ENCODE measurements at regions not wholly inside any gene's neighbourhood (a gene's known extent, or its start where the extent isn't known, plus 50 kb on each side); places are given as distances from the start of the nearest gene placed in this dataset.

GRCh38 chr12:92030618-92031017 lies 115.0 kb downstream of the BTG1 start:
- H3K27me3 ChIP-seq (ENCODE audit: insufficient read depth, low read length), result no peaks in the 10 kb centered on the region
- no peak overlapping the region for H3K9ac ChIP-seq (ENCODE audit: low read depth, low read length)
- 92% methylated on average over 3 of the region's 3 CpGs for WGBS
- H3K4me3 ChIP-seq (ENCODE audit: low read length), result no peak overlapping the region
- no peaks in the 10 kb centered on the region for H3K9me3 ChIP-seq (ENCODE audit: insufficient read depth, low read depth, low read length)
- H3K4me1 ChIP-seq (ENCODE audit: insufficient read depth, low read length), result peaks cover 10% of the 10 kb centered on the region; the same call in 1 of the 2 replicates
- no peak overlapping the region for H3K27ac ChIP-seq (ENCODE audit: low read depth, low read length)
- H3K36me3 ChIP-seq (ENCODE audit: insufficient read depth, low read length), result no peaks in the 10 kb centered on the region

DNA sequence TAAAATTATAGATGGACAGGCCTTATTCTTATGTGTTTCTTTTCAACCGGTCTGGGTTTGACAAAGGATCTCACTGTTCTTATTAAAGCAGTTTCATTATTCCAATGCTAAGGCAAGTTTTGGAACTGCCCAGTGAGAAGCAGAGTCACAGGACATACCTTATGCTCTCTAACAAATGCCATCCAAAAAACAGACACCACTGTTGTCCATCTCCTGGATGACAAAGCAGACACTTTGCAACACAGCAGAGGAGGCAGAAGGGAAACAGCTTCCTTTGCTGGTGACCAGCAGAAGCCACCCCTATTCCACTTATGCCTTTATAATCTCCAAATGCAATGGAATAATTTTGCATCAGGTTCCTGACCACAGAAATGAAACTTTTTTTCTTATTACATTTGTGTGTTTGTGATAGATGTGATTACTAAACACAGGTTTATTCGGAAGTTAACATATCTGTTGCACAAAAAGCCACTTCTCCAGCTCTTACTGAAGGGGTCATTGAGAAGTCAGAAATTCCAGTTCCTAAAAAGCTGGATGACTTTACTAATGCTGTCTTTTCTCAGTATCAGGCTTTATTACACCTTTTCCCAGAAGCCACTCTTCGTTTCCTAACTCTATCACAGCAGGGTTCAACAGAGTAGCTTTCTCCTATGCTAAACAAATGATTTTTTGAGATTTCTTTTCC lies 115.6 kb downstream of the BTG1 start:
- Histone ChIP-seq H3K9ac (ENCODE audit: low read depth, low read length) (no peak overlapping the region), H3K36me3 (ENCODE audit: insufficient read depth, low read length) (no peaks in the 10 kb centered on the region), H3K27me3 (ENCODE audit: insufficient read depth, low read length) (no peaks in the 10 kb centered on the region), H3K27ac (ENCODE audit: low read depth, low read length) (no peak overlapping the region), H3K9me3 (ENCODE audit: insufficient read depth, low read depth, low read length) (no peaks in the 10 kb centered on the region), H3K4me1 (ENCODE audit: insufficient read depth, low read length) (peaks cover 5% of the 10 kb centered on the region; the same call in 1 of the 2 replicates), H3K4me3 (ENCODE audit: low read length) (no peak overlapping the region)
- WGBS, result 92% methylated on average over 3 of the region's 3 CpGs

GRCh38 chr12:92029136-92029535 lies 116.5 kb downstream of the BTG1 start:
- Histone ChIP-seq H3K36me3 (ENCODE audit: insufficient read depth, low read length) (no peaks in the 10 kb centered on the region), H3K9ac (ENCODE audit: low read depth, low read length) (no peak overlapping the region), H3K4me3 (ENCODE audit: low read length) (no peak overlapping the region), H3K27ac (ENCODE audit: low read depth, low read length) (no peak overlapping the region), H3K4me1 (ENCODE audit: insufficient read depth, low read length) (no peaks in the 10 kb centered on the region), H3K27me3 (ENCODE audit: insufficient read depth, low read length) (no peaks in the 10 kb centered on the region), H3K9me3 (ENCODE audit: insufficient read depth, low read depth, low read length) (no peaks in the 10 kb centered on the region)
- WGBS, result 100% methylated on average over 1 of the region's 2 CpGs

DNA sequence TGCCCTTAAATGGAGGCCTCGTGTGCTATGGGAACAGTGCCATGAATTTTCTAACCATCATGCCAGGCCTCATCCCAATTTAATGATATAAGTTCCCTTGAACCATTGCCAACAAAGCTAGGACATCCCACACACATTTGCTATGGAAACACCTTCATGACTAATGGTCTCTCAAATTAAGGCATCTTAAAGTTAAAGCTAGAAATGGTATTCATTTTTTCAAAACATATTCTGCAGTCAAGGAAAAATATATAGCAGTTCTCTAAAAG lies 117.3 kb downstream of the BTG1 start:
- H3K27ac ChIP-seq (ENCODE audit: low read depth, low read length), result no peak overlapping the region
- H3K27me3 ChIP-seq (ENCODE audit: insufficient read depth, low read length), result no peaks in the 10 kb centered on the region
- H3K9ac ChIP-seq (ENCODE audit: low read depth, low read length), result no peak overlapping the region
- H3K4me1 ChIP-seq (ENCODE audit: insufficient read depth, low read length), result no peaks in the 10 kb centered on the region
- no peaks in the 10 kb centered on the region for H3K36me3 ChIP-seq (ENCODE audit: insufficient read depth, low read length)
- 95% methylated on average over 1 of the region's 1 CpG for WGBS
- no peak overlapping the region for H3K4me3 ChIP-seq (ENCODE audit: low read length)
- no peaks in the 10 kb centered on the region for H3K9me3 ChIP-seq (ENCODE audit: insufficient read depth, low read depth, low read length)

GRCh38 chr12:92027701-92028440 lies 117.8 kb downstream of the BTG1 start:
- 91% methylated on average over 3 of the region's 4 CpGs for WGBS
- H3K9me3 ChIP-seq (ENCODE audit: insufficient read depth, low read depth, low read length), result no peaks in the 10 kb centered on the region
- no peak overlapping the region for H3K4me3 ChIP-seq (ENCODE audit: low read length)
- no peak overlapping the region for H3K9ac ChIP-seq (ENCODE audit: low read depth, low read length)
- H3K36me3 ChIP-seq (ENCODE audit: insufficient read depth, low read length), result no peaks in the 10 kb centered on the region
- H3K27me3 ChIP-seq (ENCODE audit: insufficient read depth, low read length), result no peaks in the 10 kb centered on the region
- H3K4me1 ChIP-seq (ENCODE audit: insufficient read depth, low read length), result no peaks in the 10 kb centered on the region
- H3K27ac ChIP-seq (ENCODE audit: low read depth, low read length), result no peak overlapping the region

DNA sequence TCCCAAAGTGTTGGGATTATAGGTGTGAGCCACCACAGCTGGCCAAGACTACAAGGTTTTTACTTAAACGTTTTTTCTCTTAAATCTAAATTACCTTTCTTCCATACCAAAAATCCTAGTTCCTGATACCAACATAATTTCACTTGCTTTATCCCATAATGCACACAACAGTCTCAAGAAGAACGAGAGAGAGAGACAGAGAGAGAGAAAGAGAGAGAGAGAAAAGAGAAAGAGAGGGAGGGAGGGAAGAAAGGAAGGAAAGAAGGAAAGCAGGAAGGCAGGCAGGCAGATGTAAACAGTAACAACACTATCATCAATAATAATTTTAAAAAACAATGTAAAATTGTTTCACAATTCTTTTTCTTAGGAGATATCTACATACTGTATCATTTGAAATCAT lies 118.4 kb downstream of the BTG1 start:
- H3K9me3 ChIP-seq (ENCODE audit: insufficient read depth, low read depth, low read length), result no peaks in the 10 kb centered on the region
- no peaks in the 10 kb centered on the region for H3K4me1 ChIP-seq (ENCODE audit: insufficient read depth, low read length)
- H3K36me3 ChIP-seq (ENCODE audit: insufficient read depth, low read length), result no peaks in the 10 kb centered on the region
- H3K4me3 ChIP-seq (ENCODE audit: low read length), result no peak overlapping the region
- H3K27me3 ChIP-seq (ENCODE audit: insufficient read depth, low read length), result no peaks in the 10 kb centered on the region
- no peak overlapping the region for H3K27ac ChIP-seq (ENCODE audit: low read depth, low read length)
- 72% methylated on average over 2 of the region's 2 CpGs for WGBS
- no peak overlapping the region for H3K9ac ChIP-seq (ENCODE audit: low read depth, low read length)

- Histone ChIP-seq H3K4me3 (ENCODE audit: low read length) (no peak overlapping the region), H3K9me3 (ENCODE audit: insufficient read depth, low read depth, low read length) (no peaks in the 10 kb centered on the region), H3K9ac (ENCODE audit: low read depth, low read length) (no peak overlapping the region), H3K27me3 (ENCODE audit: insufficient read depth, low read length) (no peaks in the 10 kb centered on the region), H3K27ac (ENCODE audit: low read depth, low read length) (no peak overlapping the region), H3K4me1 (ENCODE audit: insufficient read depth, low read length) (peaks cover 15% of the 10 kb centered on the region), H3K36me3 (ENCODE audit: insufficient read depth, low read length) (no peaks in the 10 kb centered on the region)
- 95% methylated on average over 4 of the region's 4 CpGs for WGBS
Measured at GRCh38 chr12:92025462-92026207, 120.0 kb downstream of the BTG1 start.

DNA sequence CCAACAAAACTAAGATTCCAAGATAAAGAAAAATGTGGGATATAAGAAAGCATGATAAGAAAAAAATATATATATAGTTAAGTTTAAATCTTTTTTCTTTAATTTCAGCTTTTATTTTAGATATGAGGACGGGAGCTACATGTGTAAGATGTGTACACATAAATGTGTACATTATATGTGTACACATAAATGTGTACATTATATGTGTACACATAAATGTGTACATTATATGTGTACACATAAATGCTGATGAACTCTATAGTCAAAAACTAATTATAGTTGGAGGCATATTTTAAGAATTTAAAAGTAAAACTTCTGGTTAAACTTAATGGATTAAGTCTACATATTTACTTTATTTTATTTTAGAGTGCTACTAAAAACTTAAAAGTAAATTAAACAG lies 123.6 kb downstream of the BTG1 start:
- peaks cover 18% of the 10 kb centered on the region for H3K4me1 ChIP-seq (ENCODE audit: insufficient read depth, low read length)
- H3K9ac ChIP-seq (ENCODE audit: low read depth, low read length), result no peak overlapping the region
- H3K27me3 ChIP-seq (ENCODE audit: insufficient read depth, low read length), result no peaks in the 10 kb centered on the region
- H3K9me3 ChIP-seq (ENCODE audit: insufficient read depth, low read depth, low read length), result no peaks in the 10 kb centered on the region
- H3K4me3 ChIP-seq (ENCODE audit: low read length), result no peak overlapping the region
- H3K27ac ChIP-seq (ENCODE audit: low read depth, low read length), result no peak overlapping the region
- no peaks in the 10 kb centered on the region for H3K36me3 ChIP-seq (ENCODE audit: insufficient read depth, low read length)
- no CpG with 5 or more reads among the region's 1 CpG for WGBS

- no peak overlapping the region for H3K4me3 ChIP-seq (ENCODE audit: low read length)
- no peaks in the 10 kb centered on the region for H3K9me3 ChIP-seq (ENCODE audit: insufficient read depth, low read depth, low read length)
- H3K9ac ChIP-seq (ENCODE audit: low read depth, low read length), result no peak overlapping the region
- H3K27ac ChIP-seq (ENCODE audit: low read depth, low read length), result no peak overlapping the region
- WGBS, result 11% methylated on average over 1 of the region's 1 CpG
- no peaks in the 10 kb centered on the region for H3K36me3 ChIP-seq (ENCODE audit: insufficient read depth, low read length)
- H3K27me3 ChIP-seq (ENCODE audit: insufficient read depth, low read length), result no peaks in the 10 kb centered on the region
- peaks cover 18% of the 10 kb centered on the region for H3K4me1 ChIP-seq (ENCODE audit: insufficient read depth, low read length)
Measured at GRCh38 chr12:92021666-92022035, 124.0 kb downstream of the BTG1 start.

- Histone ChIP-seq H3K4me1 (ENCODE audit: insufficient read depth, low read length) (peaks cover 18% of the 10 kb centered on the region), H3K27ac (ENCODE audit: low read depth, low read length) (no peak overlapping the region), H3K36me3 (ENCODE audit: insufficient read depth, low read length) (no peaks in the 10 kb centered on the region), H3K9me3 (ENCODE audit: insufficient read depth, low read depth, low read length) (no peaks in the 10 kb centered on the region), H3K4me3 (ENCODE audit: low read length) (no peak overlapping the region), H3K27me3 (ENCODE audit: insufficient read depth, low read length) (no peaks in the 10 kb centered on the region), H3K9ac (ENCODE audit: low read depth, low read length) (no peak overlapping the region)
- WGBS, result 31% methylated on average over 1 of the region's 6 CpGs
Measured at GRCh38 chr12:92020983-92021665, 124.5 kb downstream of the BTG1 start.
